Endothelial cell of umbilical vein (primary cell): ENCODE measurements at regions not wholly inside any gene's neighbourhood (a gene's known extent, or its start where the extent isn't known, plus 50 kb on each side); places are given as distances from the start of the nearest gene placed in this dataset.

Experiments used
- BruUV-seq: library from RNA; stranded (reverse); fragments of 400-500 nt; replicated peaks from 2 replicates; lab custom pipeline; 2021; lab: Mats Ljungman, UMichigan
- CTCF ChIA-PET: fragments of 300-600, 350-600 bp; sonication (Branson Sonifier 250); formaldehyde crosslinking; loops from one replicate; lab custom pipeline; 2021; ENCODE audit warnings: antibody characterized with exemption, inconsistent platforms; lab: Charles Lee
- POLR2A ChIA-PET: fragments of 300-600, 350-600 bp; sonication (Branson Sonifier 250); formaldehyde crosslinking; loops from one replicate; lab custom pipeline; 2021; ENCODE audit warnings: antibody characterized with exemption, inconsistent platforms; lab: Charles Lee
- DNase-seq: peaks from one replicate; pipeline ENCODE4 v3.0.0-alpha.2; 2011; ENCODE audit warnings: low read depth, low spot score
- FAIRE-seq: peaks from 2 replicates; lab custom pipeline; 2011; peaks lifted over from hg19 to GRCh38; lab: Jason Lieb, UNC
- H2AFZ ChIP-seq: 2 replicates; pipeline ENCODE4 v1.6.0; 2012; ENCODE audit warnings: low read depth, low read length, control low read depth, inconsistent platforms
- H3K27ac ChIP-seq: 2 replicates; pipeline ENCODE4 v1.5.1; 2011; ENCODE audit warnings: low read depth, mild to moderate bottlenecking, control low read depth, low read length, moderate library complexity; ENCODE audit not compliant: insufficient read depth
- H3K27me3 ChIP-seq, 2 experiments: 2 replicates each; pipeline versions ENCODE4 v1.6.0 to v1.6.1; 2011; ENCODE audit warnings: low read length in 2 of 2, mixed read lengths in 1 of 2; ENCODE audit not compliant: control insufficient read depth in 2 of 2, insufficient read depth in 2 of 2
- H3K36me3 ChIP-seq, 2 experiments: 2 replicates in 1 of 2; 3 replicates in 1 of 2; pipeline ENCODE4 v1.5.1; 2011; ENCODE audit warnings: low read length in 2 of 2, mild to moderate bottlenecking in 1 of 2, moderate library complexity in 1 of 2; ENCODE audit not compliant: control insufficient read depth in 2 of 2, insufficient read depth in 2 of 2; ENCODE audit errors: extremely low read depth in 1 of 2
- H3K4me1 ChIP-seq: 3 replicates; pipeline ENCODE4 v1.5.1; 2011; ENCODE audit warnings: mild to moderate bottlenecking, low read length; ENCODE audit not compliant: control insufficient read depth, insufficient read depth; ENCODE audit errors: extremely low read depth
- H3K4me2 ChIP-seq: 2 replicates; pipeline ENCODE4 v1.6.1; 2011; ENCODE audit warnings: low read length, control low read depth, mixed read lengths; ENCODE audit not compliant: insufficient read depth
- H3K4me3 ChIP-seq, 3 experiments: fragments of 200-600 bp in 1 of 3; sonication (generic), shearing (Covaris generic) in 1 of 3; replicated peaks in 1 of 3; 2 replicates each; pipeline ENCODE4 v1.5.1; 2011 to 2016; ENCODE audit warnings: control low read depth in 3 of 3, low read length in 3 of 3, mild to moderate bottlenecking in 2 of 3, inconsistent platforms in 1 of 3, low read depth in 1 of 3, moderate library complexity in 1 of 3; ENCODE audit not compliant: insufficient read depth in 1 of 3
- H3K79me2 ChIP-seq: 2 replicates; pipeline ENCODE4 v1.6.0; 2012; ENCODE audit warnings: low read length, inconsistent platforms; ENCODE audit not compliant: control insufficient read depth, insufficient read depth
- H3K9ac ChIP-seq: replicated peaks from 2 replicates; pipeline ENCODE3; 2011; ENCODE audit warnings: low read length, control low read depth; ENCODE audit not compliant: insufficient read depth; ENCODE audit errors: extremely low read depth
- H3K9me1 ChIP-seq: replicated peaks from 3 replicates; pipeline ENCODE4 v1.6.0; 2011; ENCODE audit warnings: mild to moderate bottlenecking, low read length; ENCODE audit not compliant: control insufficient read depth, insufficient read depth; ENCODE audit errors: extremely low read depth
- H3K9me3 ChIP-seq: replicated peaks from 2 replicates; pipeline ENCODE4 v1.5.1; 2012; ENCODE audit warnings: low read length, inconsistent platforms; ENCODE audit not compliant: control insufficient read depth, insufficient read depth
- H4K20me1 ChIP-seq: replicated peaks from 2 replicates; pipeline ENCODE3; 2011; ENCODE audit warnings: mild to moderate bottlenecking, low read length; ENCODE audit not compliant: control insufficient read depth, insufficient read depth; ENCODE audit errors: extremely low read depth
- CTCF ChIP-seq, 2 donors: IDR thresholded peaks; 1 replicate in 1 of 2; 2 replicates in 1 of 2; pipeline ENCODE4 v1.5.1; 2011; ENCODE audit warnings: low read length in 2 of 2, mild to moderate bottlenecking in 2 of 2, moderate library complexity in 2 of 2, control low read depth in 1 of 2, inconsistent platforms in 1 of 2, low read depth in 1 of 2; ENCODE audit not compliant: insufficient read depth in 1 of 2; ENCODE audit errors: extremely low read depth in 1 of 2
- EZH2 ChIP-seq: IDR thresholded peaks from 2 replicates; pipeline ENCODE4 v1.6.1; 2012; ENCODE audit warnings: borderline replicate concordance, low read depth, mild to moderate bottlenecking, moderate library complexity, low read length, inconsistent platforms; ENCODE audit not compliant: severe bottlenecking
- FOS ChIP-seq: IDR thresholded peaks from 2 replicates; pipeline ENCODE4 v1.6.1; 2011; ENCODE audit warnings: mild to moderate bottlenecking, low read length, moderate library complexity, borderline replicate concordance; ENCODE audit not compliant: insufficient read depth
- GATA2 ChIP-seq: IDR thresholded peaks from 2 replicates; pipeline ENCODE4 v1.7.0; 2011; ENCODE audit warnings: low read depth, mild to moderate bottlenecking, moderate library complexity, mixed read lengths, low read length; ENCODE audit not compliant: insufficient read length, insufficient read depth
- JUN ChIP-seq: IDR thresholded peaks from 2 replicates; pipeline ENCODE4 v1.6.1; 2011; ENCODE audit warnings: borderline replicate concordance, low read depth; ENCODE audit not compliant: insufficient read length, insufficient read depth
- MAX ChIP-seq: IDR thresholded peaks from 2 replicates; pipeline ENCODE4 v1.6.1; 2011; ENCODE audit not compliant: insufficient read depth, insufficient read length
- MYC ChIP-seq: IDR thresholded peaks from one replicate; pipeline ENCODE4 v1.6.1; 2011; ENCODE audit warnings: mild to moderate bottlenecking, low read depth, low read length
- POLR2A ChIP-seq: IDR thresholded peaks from 2 replicates; pipeline ENCODE4 v1.6.1; 2012; ENCODE audit warnings: low read depth, mild to moderate bottlenecking, control low read depth, low read length
- POLR2AphosphoS5 ChIP-seq: IDR thresholded peaks from 2 replicates; pipeline ENCODE4 v1.6.1; 2012; ENCODE audit warnings: low read depth, mild to moderate bottlenecking, control low read depth, low read length, moderate library complexity; ENCODE audit not compliant: insufficient read depth
- dilution Hi-C: fragments of 300-500 bp; cut with MboI; formaldehyde crosslinking; loops from one replicate; pipeline ENCODE4 v1.15.0; 2019; ENCODE audit warnings: low sequenced_read_pairs; ENCODE audit not compliant: extremely low pct_ligation_motif_present
- intact Hi-C: fragments of 100-400 bp; cut with micrococcal nuclease; formaldehyde crosslinking; loops from one replicate; pipeline ENCODE4 v1.10.0; 2022

GRCh38 chr15:77775837-77776236 is 143.1 kb upstream of the LINGO1 start:
- H3K36me3 ChIP-seq: no peaks in the 10 kb centered on the region
- ChIA-PET POLR2A (no interaction called here), CTCF (interaction anchor here (1.5 kb wide), 1 partner anchor 9 kb away, joined by 5 read pairs; no protein-coding TSS in a partner anchor)
- H3K9me1 ChIP-seq: no peaks in the 10 kb centered on the region
- no peak overlapping the region for H3K9ac ChIP-seq
- TF ChIP-seq POLR2A (no peak), GATA2 (no peak), POLR2AphosphoS5 (no peak), FOS (no peak), MYC (no peak)
- H3K9me3 ChIP-seq: no peaks in the 10 kb centered on the region
- no peak overlapping the region for H2AFZ ChIP-seq
- H3K27ac ChIP-seq: no peak overlapping the region
- DNase-seq (no peak), FAIRE-seq (no peak)
- H3K4me1 ChIP-seq: no peaks in the 10 kb centered on the region
- intact Hi-C loops: no loop called here
- H3K79me2 ChIP-seq: no peaks in the 10 kb centered on the region
- no peak overlapping the region for H3K4me3 ChIP-seq
- no peaks in the 10 kb centered on the region for H3K27me3 ChIP-seq
- dilution Hi-C loops: no loop called here
- no TSS peak for BruUV-seq
- H4K20me1 ChIP-seq: no peaks in the 10 kb centered on the region
- H3K4me2 ChIP-seq: no peak overlapping the region

GRCh38 chr15:77775373-77775772 is 142.7 kb upstream of the LINGO1 start:
- Histone ChIP-seq H4K20me1 (no peaks in the 10 kb centered on the region), H3K4me2 (no peak overlapping the region), H3K9me3 (no peaks in the 10 kb centered on the region), H2AFZ (no peak overlapping the region), H3K36me3 (no peaks in the 10 kb centered on the region), H3K27me3 (no peaks in the 10 kb centered on the region), H3K4me3 (no peak overlapping the region), H3K9ac (no peak overlapping the region), H3K9me1 (no peaks in the 10 kb centered on the region), H3K79me2 (no peaks in the 10 kb centered on the region), H3K27ac (no peak overlapping the region), H3K4me1 (no peaks in the 10 kb centered on the region)
- FAIRE-seq (no peak), DNase-seq (no peak)
- intact Hi-C loops (no loop called here), dilution Hi-C loops (no loop called here)
- ChIA-PET POLR2A (no interaction called here), CTCF (interaction anchor here (1.5 kb wide), 1 partner anchor 9 kb away, joined by 5 read pairs; no protein-coding TSS in a partner anchor)
- BruUV-seq: no TSS peak
- TF ChIP-seq POLR2AphosphoS5 (no peak), POLR2A (no peak), MYC (no peak), JUN (no peak), CTCF (IDR thresholded peaks at IDR 0.05; ENCODE audit: extremely low read depth in 1 of 2, insufficient read depth in 1 of 2, low read depth in 1 of 2, low read length in 2 of 2) (no peak), MAX (no peak), FOS (no peak), GATA2 (no peak), EZH2 (no peak)
